Left forelimb (tissue), 1 donor: ENCODE measurements at regions not wholly inside any gene's neighbourhood (a gene's known extent, or its start where the extent isn't known, plus 50 kb on each side); places are given as distances from the start of the nearest gene placed in this dataset.

Source experiments
- DNase-seq: peaks from one replicate; pipeline ENCODE4 v3.0.0-alpha.2; 2018; ENCODE audit warnings: low spot score

DNA sequence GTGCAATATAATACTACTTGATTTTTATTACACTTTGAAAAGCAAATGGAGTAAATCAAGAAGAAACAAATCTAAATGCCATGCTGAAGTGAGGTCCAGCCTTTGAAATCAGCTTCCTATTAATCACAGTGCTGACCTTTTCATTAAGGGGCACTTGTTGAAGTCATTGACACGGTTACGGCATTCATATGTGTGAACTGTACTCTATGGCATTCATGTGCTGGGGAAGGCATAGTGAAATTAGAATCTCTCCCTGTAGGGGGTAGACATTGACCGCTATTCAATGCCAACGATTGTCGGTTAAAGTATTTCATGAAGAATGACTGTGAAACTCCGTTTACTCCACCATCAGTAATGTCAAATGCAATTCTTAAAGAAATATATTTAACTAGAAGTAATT, 296.1 kb upstream of the SEMA3A start:
- no peak for DNase-seq

DNA sequence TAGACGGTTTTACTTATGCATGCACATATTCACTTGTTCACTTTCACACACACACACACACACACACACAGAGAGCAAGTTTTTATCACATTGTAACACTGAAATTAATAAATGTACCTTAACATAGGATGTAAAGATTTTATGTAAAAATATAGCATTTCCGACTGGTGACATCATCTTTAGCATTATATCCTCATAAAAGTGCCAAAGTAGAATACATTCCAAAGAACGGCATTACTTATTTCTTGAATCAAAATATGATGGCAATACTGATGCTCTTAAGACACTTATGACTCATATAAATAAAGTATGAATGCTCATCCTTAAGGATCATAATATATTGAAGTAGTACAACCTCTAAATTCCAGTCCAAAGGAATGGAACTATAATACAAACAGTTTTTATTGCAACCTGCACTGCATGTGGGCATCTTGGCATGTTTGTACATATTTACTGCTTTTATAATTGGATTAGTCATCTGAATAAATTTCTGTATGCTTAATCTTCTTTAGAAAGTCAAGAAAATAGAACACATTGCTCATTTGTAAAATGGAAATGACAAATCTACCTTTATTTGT, 290.0 kb upstream of the SEMA3A start:
- DNase-seq: no peak

DNA sequence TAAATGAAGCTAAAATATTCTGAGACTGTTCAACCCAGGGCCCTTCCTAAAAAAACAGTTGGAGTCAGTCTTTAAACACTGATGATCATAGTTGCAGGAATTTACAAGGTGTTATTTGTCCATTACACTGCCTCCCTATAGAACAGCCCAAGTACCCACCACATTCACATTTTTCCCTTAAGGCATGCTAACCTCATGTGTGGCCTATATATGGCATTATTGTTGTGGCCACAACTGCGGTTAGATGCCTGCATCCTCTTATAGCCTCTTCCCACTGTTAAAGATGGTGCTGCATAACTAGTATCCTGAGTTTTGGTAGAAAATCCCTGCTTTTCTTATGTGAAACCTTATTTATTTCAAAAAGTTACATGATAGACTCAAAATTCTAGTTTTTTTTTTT, 287.9 kb upstream of the SEMA3A start:
- no peak for DNase-seq

DNA sequence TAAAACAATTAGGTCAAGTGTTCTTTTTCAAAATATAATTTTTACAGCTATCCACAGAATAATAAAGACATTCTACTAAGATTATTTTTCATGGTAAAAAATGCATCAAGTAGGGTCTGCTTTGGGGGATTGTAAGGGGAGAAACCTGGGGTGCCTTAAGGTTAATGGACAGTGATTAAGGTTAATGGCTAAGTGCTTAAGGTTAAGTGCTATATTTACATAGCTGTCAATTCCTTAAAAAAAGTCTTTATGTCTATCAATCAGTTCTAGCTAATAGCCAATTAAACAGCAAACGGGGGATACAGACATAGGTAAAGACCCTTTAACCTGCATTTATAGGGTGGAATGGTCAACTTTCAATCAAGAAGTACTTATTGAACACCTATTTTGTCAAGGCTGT, 284.5 kb upstream of the SEMA3A start:
- DNase-seq: no peak

DNA sequence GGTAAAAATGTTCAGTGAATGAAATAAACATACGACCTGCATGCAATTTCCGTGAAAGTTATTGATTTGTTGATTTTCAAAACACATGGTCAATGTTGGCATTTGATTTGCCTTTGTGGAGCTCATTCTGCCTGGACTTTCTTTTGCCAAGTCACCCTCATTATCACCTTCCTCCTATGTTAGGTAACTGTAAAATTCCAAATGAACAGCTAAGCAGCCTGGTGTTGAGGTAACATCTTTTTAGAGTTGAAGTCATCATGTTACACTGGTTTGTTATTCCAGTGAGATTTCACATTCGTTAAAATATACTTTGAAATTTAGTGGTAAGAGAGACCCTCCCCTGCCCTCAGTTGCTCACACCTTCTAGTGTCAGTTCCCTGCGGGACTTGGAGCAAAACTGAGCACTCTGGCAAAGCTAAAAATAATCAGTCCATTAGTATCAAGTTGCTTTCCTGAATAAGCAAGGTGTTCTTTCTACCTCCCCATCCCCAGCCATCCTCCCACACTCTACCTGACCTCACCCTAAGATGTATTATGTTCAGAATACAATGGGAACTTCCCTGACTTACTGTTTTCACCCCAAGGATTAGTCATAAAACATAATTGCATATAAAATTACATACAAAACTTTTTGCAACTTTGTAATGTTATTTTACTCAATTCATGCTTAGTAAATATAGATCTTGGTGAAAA, 283.3 kb upstream of the SEMA3A start:
- DNase-seq: no peak

DNA sequence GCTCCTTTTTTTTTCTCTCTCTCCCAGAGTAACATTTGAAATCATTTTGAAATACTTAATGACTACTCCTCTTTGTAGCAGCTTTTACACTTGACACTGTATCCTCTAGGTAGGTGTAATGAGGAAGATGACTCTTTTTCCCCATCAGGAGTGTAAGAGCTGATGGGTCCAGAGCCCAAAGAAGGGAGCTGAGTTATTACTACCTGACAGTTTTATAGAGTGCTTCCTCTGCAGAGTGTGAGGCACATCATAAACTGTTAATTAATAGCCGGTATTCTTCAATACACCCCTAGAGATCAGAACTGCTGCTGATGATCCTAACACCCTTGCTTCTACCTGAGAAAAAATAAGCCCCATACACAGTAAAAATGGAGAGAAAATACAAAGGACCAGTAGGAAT, 279.8 kb upstream of the SEMA3A start:
- no peak for DNase-seq

DNA sequence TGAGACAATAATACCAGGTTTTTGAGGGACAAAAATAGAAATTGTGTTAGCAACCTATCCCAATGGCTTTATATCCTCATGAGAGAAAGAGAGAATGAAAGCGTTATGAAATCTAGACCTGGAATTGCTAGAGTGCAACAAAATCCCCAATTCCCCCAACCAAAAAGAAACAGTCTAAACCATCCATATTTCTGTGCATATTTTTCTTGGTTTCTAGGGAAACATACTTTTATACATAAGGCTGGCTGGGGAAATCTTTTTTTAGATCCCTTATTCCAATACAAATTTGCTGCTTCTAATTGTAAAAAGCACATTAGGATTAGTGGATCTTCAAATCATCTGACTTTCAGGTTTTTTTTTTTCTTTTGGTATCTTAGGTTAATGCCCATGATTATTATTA, 277.0 kb upstream of the SEMA3A start:
- no peak for DNase-seq

DNA sequence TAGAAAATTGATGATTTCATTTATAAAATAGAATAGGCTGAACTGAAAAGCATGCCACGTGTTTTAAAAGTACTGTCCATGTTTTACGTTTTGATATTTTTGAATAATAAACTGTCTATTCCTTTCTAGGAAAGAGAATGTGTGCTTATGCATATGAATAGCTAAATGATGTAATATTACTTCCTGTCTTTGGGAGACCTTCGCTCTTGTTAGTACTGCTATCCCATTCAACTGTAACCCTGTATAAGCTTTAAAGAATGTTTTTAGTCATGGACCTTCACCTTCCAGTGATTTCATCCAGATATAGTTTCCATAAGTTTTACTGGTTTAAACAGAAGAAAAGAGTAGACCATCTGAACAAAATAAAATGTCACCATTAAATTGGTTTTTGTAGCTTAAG, 274.4 kb upstream of the SEMA3A start:
- DNase-seq: no peak

DNA sequence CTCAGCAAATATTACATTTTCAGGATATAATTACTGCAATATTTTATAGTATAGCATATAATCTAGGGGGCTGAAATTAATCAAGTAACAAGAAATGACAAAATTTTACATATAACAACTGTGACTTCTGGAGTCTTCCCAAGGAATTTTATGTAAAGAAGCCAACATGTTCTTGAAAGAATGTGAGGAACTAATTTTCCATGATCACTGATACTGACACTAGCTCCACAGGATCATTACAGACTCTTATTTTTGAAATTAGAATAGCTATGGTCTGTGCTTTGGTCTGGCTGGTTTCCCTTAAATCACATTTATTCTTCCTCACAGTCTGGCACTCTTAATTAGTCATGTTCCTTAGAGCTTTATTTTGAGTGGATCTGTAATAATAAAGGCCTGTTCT, 267.7 kb upstream of the SEMA3A start:
- DNase-seq: no peak

DNA sequence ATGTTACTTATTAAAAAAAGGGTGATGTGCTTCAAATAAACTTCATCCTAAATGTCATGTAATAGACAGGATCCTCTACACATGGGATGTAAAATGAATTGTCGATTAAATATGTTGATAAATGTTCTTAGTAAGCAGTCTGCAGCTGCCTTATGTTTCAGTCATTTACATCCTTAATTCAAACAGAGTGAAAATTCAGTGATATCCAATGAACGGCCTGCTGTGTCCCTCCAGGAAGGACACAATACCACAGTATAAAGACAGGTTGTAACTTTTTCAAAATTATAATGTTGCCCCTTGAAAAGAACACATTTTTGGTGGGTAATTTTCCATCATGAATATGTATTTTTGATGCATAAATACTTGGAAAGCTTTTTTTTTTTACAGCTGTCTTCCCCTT, 266.5 kb upstream of the SEMA3A start:
- DNase-seq: no peak

DNA sequence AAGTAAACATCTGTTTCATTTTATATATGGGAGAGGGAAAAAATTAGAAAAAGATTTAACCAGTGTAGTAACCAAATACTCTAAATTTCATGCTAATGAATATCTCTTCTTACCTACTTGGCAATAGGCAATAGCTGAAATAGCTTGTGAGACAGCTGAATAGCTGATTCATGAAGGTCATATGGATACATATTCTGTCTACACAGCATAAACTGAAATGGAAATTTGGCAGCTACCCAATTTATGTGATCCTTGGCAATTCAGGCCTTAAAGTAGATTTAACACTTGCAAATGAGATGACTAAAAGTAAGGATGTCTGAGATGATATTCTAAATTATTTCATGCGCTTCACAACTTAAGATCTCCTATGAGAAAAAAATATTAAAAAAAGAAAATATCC, 261.2 kb upstream of the SEMA3A start:
- DNase-seq: no peak

DNA sequence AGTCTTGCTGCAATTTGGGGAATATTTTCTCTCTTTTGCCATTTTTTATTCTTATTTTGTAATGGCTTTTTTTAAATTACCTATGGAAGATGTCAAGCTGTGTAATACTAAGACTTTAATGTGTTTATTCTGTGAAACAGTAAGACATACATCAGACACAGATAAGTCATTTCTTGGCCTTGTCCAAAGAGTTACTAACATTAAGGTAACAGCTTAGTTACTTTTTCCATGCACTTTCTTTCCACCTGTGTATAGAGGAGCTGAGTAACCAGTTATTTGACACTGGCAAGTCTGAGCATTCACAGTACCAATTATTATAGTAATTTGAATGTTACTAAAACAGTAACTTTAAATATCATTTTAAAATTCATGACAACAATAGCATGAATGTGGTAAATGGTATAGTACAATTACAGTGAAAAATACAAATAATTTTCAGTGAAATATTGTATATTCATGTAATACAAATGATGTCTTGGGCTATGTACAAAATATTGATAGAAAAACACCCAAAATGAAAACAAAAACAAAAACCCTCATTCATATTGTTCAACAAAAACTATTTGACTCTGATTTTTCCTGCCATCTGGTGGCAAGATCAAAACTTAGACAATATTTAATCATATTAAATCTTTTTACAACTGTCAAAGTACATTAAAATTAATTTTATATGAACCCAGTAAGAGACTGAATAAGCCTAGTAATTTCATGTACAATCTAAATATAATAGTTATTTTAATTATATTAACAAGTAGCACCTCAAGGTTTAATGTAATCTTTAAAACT, 259.8 kb upstream of the SEMA3A start:
- no peak for DNase-seq

DNA sequence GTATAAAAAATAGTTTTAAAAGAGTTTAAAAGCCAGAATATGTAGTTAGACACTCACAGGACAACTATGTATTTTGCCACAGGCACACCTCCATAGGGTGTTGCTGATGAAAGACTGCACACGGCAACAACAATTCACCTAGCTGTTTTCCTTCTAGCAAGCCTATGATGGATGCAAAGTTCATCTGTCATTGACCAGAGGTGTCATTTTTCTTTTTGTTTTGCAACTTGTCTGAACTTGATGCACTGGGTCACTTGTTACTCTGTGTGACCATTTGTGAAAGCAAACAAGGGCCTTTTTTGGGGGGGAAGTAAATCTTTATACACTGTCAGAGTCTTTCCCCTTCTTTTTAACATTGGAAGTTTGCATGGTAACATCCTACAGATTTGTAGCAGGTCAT, 258.0 kb upstream of the SEMA3A start:
- no peak for DNase-seq

DNA sequence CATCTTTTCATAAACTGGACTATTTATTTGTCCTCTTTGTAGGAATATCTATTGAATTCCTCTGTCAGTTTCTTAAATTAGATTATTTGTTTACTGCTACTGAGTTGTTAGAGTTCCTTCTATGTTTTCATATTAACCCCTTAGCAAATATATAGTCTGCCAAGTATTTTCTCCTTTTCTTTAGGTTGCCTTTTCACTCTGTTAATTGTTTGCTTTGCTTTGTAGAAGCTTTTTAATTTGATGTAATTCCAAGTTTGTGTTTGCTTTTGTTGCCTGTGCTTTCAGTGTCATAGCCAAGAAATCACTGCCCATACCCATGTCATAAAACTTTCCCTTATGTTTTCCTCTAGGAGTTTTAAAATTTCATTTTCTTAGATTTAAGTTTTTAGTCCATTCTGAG, 256.2 kb upstream of the SEMA3A start:
- no peak for DNase-seq

DNA sequence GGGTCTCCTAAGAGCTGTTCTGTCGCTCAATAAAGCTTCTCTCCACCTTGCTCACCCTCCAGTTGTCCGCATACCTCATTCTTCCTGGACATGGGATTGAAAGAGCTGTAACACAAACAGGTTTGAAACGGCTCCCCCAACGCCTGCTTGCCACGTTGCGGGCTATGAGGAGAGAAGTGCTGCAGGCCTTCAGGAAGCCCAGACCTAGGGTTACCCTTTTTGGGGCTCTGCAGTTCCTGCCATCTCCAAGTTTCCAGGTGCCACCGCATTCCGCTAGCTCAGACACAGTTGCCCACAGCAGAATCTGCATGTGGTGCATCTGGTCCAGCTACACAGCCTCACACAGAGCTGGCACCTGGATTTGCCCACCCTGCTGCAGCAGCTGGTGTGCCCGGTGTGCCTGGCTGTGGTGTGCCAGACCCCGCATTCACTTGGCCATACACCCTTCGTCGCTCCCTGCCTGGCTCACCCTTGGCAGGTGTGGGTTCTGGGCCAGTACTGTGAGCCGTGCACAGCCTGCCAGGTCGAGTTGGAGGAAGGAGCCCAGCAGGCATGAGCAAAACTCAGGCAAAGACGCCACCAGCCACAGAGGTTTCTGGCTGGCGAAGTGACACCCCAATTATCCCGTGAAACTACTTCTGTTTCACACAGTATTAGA, 253.2 kb upstream of the SEMA3A start:
- DNase-seq: no peak

DNA sequence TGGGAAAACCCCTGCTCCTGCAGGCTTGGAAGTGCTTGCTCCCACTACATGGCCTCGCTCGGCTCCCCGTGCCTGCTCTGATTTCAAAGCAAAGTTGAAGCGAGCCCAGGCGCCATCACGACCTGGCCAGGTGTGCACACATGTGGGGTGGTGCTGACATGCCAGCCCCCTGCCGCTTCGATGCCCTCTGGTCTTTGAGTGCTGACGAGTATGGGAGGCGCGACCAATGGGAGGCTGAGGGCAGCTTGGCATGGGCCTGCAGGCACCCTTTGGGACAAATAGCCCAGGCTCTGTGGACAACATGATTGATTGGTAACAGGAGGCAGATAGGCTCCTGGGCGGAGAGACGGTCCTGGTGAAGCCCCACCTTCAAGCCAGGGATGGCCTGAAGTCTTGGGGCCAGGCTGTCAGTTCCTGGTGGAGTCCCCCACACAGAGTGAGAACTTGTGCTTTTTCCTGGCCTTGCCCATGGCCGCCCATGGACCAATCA, 252.4 kb upstream of the SEMA3A start:
- no peak for DNase-seq

DNA sequence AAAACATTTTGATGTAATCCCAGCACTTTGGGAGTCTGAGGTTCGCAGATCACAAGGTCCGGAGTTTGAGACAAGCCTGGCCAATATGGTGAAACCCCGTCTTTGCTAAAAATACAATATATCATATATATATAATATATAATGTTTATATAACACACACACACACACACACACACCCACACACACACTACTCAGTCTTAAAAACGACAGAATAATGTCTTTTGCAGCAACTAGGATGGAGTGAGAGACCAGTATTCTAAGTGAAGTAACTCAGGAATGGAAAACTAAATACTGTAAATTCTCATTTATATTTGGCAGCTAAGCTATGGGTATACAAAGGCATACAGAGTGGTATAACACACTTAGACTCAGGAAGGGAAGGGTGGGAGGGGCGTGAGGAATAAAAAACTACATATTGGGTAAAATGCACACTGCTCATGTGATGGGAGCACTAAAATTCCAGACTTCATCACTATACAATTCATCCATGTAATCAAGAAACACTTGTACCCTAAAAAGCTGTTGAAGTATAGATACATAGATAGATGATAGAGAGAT, 231.2 kb upstream of the SEMA3A start:
- no peak for DNase-seq

DNA sequence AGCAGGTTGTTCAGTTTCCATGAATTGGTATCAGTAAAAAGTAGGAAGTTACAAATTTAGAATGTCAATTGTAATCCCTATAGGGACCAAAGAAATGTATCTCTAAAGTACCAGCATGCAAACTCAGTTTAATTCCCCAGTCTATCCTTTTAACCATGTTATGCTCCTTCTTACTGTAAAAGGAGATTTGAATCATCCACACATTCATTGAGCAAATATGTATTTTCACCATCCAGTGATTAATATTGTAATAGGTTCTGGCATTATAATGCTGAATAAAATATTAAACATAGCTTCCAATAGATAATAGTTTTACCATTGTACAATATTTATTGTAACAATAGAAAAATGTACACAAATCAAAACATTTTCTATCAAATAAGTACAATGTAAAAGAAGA, 228.2 kb upstream of the SEMA3A start:
- no peak for DNase-seq

DNA sequence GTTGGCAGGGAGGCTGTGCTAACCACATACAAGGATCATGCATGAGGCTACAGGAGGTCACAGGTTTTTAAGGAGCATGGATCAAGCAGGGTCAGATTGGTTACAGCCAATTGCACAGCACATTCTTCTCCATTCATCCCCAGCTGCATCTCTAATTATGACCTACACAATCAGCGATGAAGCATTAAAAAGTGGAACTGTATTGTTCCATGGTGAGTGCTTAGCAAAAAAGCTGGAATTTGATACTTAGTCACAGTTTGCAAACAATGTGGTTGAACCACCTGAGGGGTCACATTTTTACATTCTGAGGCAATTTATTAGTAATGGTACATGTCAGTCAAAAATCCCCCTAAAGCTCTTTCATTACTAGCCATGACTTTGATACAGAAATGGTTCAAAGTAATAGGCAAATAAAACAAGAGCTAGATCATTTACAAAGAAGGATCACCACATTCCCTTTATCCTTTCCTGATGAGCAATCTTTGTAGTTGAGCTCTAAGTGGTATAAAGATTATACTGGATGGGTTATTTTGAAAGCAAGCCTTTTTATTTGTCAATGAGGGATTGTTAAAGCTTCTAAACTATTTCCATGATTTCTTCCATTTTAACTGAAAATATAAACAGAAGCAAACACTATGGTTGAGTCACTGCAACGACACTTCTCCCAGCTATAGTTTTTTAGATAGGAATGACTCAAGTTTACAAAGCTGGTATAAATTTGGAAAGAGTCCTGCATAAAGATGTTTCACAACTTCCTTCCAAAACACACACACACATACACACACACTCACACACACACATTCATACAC, 217.8 kb upstream of the SEMA3A start:
- DNase-seq: no peak

DNA sequence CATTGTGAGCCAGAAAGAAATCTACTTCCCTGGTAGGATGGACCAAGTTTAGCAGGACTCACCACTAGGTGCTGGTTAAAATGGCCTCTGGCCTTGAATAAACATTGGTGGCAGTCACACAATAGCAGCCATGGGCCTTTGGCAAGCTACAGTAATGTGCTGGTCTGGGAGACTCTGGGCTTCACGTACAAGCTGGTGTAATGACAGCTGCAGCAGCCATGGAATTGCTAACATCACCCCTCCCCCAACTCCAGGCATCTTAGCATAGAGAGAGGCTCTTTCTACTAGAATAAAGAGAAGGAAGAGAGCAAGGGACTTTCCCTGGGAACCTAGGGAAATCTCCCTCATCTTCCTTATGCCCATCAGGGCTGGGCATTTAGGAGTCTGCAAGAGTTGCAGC, 205.1 kb upstream of the SEMA3A start:
- DNase-seq: no peak

DNA sequence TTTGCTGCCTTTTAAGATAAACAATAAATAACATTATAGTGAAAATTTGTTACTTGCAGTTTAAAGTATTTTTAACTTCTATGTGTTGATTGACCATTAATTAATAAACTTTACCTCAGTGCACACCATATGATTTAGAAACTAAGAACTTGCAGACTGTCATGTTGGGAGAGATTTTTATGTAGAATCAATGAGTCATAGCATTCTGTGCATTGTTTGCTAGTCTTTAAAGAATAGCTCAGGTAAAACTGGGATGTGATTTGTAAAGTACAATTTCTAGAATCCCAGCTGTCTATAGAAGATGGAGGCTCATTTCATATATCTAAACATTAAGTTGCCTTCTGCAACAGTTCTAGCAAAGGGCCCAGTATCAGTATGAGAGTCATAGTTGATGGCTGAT, 199.6 kb upstream of the SEMA3A start:
- DNase-seq: no peak

DNA sequence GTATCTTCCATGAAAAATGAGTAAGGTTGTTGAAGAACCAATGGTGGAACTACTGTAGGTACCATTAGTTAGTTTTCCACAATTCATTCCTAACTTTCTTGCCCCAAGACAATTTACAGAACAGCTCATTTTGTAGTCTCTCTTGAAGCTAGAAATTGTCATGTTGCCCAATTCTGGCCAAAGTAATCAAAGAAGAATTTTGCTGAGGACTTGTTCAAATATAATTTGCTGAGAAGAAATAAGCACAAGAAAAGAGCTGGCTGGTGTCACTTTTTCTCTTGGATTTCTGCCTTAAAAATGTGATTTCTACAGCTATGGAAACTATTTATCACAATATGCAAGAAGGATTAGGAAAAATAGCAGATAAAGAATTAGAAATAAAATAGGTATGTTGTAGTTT, 199.2 kb upstream of the SEMA3A start:
- no peak for DNase-seq
